Dendritic cell treated with granulocyte-macrophage colony-stimulating factor and Interleukin-4, amounts not matched to agents 40 ng/mL and 50 ng/mL, for 4 days (primary cell): ENCODE measurements at regions not wholly inside any gene's neighbourhood (a gene's known extent, or its start where the extent isn't known, plus 50 kb on each side); places are given as distances from the start of the nearest gene placed in this dataset.

Source experiments
- H3K27ac Mint-ChIP-seq: one replicate; pipeline ENCODE4 v1.8.0; 2022; ENCODE audit warnings: mild to moderate bottlenecking, mixed read lengths
- H3K27me3 Mint-ChIP-seq: one replicate; pipeline ENCODE4 v1.8.0; 2022; ENCODE audit warnings: mild to moderate bottlenecking, mixed read lengths
- H3K36me3 Mint-ChIP-seq: one replicate; pipeline ENCODE4 v1.8.0; 2022; ENCODE audit warnings: low read depth, mixed read lengths
- H3K4me1 Mint-ChIP-seq: one replicate; pipeline ENCODE4 v1.8.0; 2022; ENCODE audit warnings: low read depth, mixed read lengths
- H3K4me3 Mint-ChIP-seq: one replicate; pipeline ENCODE4 v1.8.0; 2022; ENCODE audit warnings: mild to moderate bottlenecking, moderate library complexity, mixed read lengths
- H3K9me3 Mint-ChIP-seq: one replicate; pipeline ENCODE4 v1.8.0; 2022; ENCODE audit warnings: mixed read lengths
- intact Hi-C: fragments of 100-400 bp; cut with micrococcal nuclease; formaldehyde crosslinking; loops from one replicate; pipeline ENCODE4 v1.15.0; 2022

DNA sequence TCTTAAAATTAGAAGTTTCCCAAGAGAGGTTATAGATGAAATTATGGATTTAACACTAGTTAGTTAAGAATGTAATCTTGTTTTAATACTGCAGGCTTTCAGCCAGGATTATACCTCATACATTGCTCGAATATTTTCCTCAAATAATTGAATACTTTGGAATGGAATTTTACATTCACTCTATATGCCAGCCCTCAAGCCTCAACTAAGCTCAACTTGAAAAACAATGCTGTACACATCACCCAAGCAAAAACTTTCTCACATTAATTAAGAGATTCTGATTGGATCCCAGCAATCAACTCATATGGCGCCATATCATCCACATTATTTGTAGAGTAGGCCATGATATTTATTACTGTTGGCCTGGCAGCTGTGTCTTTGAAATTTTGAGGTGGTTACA lies 710.7 kb upstream of the ADAMTS5 start:
- Mint-ChIP-seq H3K4me1 (no peaks in the 10 kb centered on the region), H3K4me3 (no peak overlapping the region), H3K27me3 (no peaks in the 10 kb centered on the region), H3K36me3 (no peaks in the 10 kb centered on the region), H3K9me3 (no peaks in the 10 kb centered on the region), H3K27ac (no peak overlapping the region)
- intact Hi-C loops = no loop called here

DNA sequence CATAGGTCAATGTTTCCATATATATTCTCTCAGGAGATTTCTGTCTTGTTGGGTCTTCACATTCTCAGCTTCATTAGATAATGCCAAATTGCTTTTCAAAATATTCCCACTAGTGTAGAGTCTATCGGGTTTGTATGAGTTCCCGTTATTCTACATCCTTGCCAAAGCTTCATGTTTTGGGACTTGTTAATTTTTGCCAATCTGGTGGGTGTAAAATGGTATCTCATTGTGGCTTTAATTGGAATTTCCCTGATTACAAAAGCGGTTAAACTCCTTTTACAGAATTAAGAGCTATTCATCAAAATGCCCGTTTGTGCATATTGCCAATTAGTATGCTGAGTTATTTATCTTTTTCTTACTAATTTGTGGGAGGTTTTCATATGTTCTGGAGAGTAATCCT lies 708.4 kb upstream of the ADAMTS5 start:
- intact Hi-C loops = no loop called here
- no peaks in the 10 kb centered on the region for H3K36me3 Mint-ChIP-seq
- no peaks in the 10 kb centered on the region for H3K4me1 Mint-ChIP-seq
- H3K27ac Mint-ChIP-seq = no peak overlapping the region
- H3K4me3 Mint-ChIP-seq = no peak overlapping the region
- no peaks in the 10 kb centered on the region for H3K9me3 Mint-ChIP-seq
- H3K27me3 Mint-ChIP-seq = no peaks in the 10 kb centered on the region

DNA sequence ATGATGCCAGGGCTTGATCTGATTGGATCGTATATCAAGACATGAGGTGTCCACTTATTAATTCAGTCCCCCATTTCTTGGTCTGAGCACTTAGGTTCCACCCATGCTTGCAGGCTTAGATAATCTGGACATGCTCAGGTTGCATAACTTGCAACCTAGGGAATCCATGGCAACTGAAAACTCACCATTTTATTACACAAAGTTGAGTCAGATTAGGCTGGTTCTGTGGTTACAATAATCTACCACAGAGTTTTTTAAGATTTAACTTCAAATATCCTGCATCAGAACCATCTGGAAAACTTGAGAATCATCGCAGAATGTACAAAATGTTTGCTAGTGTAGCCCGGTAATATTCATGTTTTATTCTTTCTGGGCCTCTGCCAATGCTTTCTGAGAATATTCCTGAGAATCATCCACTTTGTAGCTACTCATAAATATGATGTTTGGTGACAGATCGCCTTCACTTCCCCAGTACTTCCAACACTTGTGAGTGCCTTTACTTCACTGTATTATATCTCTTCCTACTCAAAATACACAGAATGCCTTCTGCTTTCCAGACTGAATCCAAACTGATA lies 707.2 kb upstream of the ADAMTS5 start:
- H3K27ac Mint-ChIP-seq = no peak overlapping the region
- no peaks in the 10 kb centered on the region for H3K36me3 Mint-ChIP-seq
- no peaks in the 10 kb centered on the region for H3K4me1 Mint-ChIP-seq
- no peak overlapping the region for H3K4me3 Mint-ChIP-seq
- H3K27me3 Mint-ChIP-seq = no peaks in the 10 kb centered on the region
- intact Hi-C loops = no loop called here
- H3K9me3 Mint-ChIP-seq = no peaks in the 10 kb centered on the region

DNA sequence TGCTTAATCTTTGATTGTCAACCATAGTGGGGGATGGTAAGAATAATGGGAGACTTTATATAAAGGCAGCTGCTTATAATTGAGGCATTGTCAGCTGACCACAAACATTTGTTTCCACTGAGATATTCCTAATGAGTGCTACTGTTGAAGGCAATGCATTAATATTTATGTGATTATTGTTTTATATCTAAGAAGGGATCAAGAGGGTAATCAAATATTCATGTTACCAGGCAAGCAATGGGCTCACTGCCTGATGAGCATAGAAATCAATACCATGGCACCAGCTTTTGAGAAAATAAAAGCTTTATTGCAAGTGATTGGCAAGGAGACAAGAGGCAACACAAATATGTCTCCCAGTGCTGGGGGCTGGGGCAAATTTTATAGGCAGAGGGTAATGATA lies 706.7 kb upstream of the ADAMTS5 start:
- Mint-ChIP-seq H3K4me3 (no peak overlapping the region), H3K36me3 (no peaks in the 10 kb centered on the region), H3K4me1 (no peaks in the 10 kb centered on the region), H3K27ac (no peak overlapping the region), H3K27me3 (no peaks in the 10 kb centered on the region), H3K9me3 (no peaks in the 10 kb centered on the region)
- intact Hi-C loops = no loop called here

DNA sequence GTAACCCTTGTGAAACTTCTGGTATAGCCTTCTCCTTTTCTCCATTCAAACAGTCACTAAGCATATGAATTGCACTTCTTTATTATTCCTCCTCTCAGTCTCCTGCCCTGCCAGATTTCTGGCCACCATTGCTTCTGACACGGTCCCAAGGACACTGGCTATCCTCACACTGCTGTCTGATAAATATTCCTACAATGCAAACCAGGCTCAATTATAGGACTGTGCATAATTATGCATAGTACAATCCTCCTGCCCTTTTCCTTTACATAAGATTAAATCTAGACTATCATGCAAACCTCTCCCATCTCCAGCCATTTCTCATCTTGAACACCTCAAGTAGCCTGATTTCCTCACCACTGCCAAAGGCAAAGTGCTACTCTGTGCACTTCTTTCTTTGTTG lies 704.3 kb upstream of the ADAMTS5 start:
- no peaks in the 10 kb centered on the region for H3K4me1 Mint-ChIP-seq
- no peak overlapping the region for H3K4me3 Mint-ChIP-seq
- no peaks in the 10 kb centered on the region for H3K27me3 Mint-ChIP-seq
- no peaks in the 10 kb centered on the region for H3K36me3 Mint-ChIP-seq
- H3K27ac Mint-ChIP-seq = no peak overlapping the region
- no peaks in the 10 kb centered on the region for H3K9me3 Mint-ChIP-seq
- intact Hi-C loops = no loop called here

DNA sequence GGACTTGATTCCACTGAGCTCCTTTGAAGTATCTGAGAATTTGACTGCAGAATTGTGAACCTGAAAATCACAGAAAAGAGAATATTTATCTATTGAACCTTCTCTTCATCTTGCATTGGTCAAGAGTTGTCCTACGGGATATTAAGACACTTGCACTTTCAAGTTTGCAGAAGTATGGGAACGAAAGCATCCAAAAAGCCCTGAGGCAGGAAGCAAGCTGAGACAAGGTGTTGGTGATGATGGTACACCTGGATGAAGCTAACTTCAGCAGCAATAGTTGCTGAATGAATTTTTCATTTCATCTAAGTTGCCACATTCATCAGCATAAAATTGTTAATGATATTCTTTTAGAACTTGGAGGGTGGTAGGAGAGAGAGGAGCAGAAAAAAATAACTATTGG lies 686.6 kb upstream of the ADAMTS5 start:
- intact Hi-C loops = no loop called here
- Mint-ChIP-seq H3K36me3 (no peaks in the 10 kb centered on the region), H3K4me1 (no peaks in the 10 kb centered on the region)

DNA sequence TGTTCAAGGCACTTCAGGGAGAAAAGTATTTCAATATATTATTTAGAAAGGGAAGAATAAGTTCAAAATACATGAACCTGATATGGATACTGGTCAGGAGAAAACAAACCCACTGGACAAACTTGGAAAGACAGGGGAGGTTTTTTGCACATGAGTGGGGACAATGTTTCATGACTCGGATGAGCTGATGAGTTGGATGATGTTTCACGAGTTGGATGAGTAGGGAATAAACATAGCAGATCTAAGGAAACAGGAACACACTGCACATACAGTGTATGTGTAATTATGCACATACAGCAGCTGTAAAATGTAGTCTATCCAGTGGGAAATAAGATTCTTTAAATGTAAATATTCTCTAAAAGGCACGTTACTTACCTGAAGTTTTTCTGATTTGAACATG lies 682.9 kb upstream of the ADAMTS5 start:
- Mint-ChIP-seq H3K4me1 (no peaks in the 10 kb centered on the region), H3K27ac (no peak overlapping the region), H3K36me3 (no peaks in the 10 kb centered on the region), H3K27me3 (no peaks in the 10 kb centered on the region), H3K4me3 (no peak overlapping the region), H3K9me3 (no peaks in the 10 kb centered on the region)
- intact Hi-C loops = no loop called here

More for the DNA sequence above, 686.6 kb upstream of the ADAMTS5 start:
- H3K27me3 Mint-ChIP-seq = no peaks in the 10 kb centered on the region
- no peak overlapping the region for H3K4me3 Mint-ChIP-seq
- no peak overlapping the region for H3K27ac Mint-ChIP-seq
- no peaks in the 10 kb centered on the region for H3K9me3 Mint-ChIP-seq

DNA sequence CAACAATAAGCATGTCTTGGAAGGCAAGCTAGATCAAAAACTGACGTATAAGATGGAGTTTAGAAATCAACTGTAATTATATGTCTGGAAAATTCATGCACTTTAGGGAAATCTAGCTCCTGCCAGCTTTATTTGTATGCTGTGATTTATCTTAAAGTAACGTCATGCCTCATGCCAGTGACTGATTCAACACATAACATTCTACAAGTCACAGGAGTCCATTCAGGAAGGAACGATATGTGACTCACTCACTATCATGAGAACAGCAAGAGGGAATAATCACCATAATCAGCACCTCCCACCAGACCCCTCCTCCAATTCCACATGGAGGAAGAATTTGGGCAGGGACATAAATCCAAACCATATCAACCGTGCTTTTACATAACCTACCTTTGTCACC lies 682.4 kb upstream of the ADAMTS5 start:
- Mint-ChIP-seq H3K4me1 (no peaks in the 10 kb centered on the region), H3K27ac (no peak overlapping the region), H3K36me3 (no peaks in the 10 kb centered on the region), H3K4me3 (no peak overlapping the region), H3K27me3 (no peaks in the 10 kb centered on the region), H3K9me3 (no peaks in the 10 kb centered on the region)
- intact Hi-C loops = no loop called here

DNA sequence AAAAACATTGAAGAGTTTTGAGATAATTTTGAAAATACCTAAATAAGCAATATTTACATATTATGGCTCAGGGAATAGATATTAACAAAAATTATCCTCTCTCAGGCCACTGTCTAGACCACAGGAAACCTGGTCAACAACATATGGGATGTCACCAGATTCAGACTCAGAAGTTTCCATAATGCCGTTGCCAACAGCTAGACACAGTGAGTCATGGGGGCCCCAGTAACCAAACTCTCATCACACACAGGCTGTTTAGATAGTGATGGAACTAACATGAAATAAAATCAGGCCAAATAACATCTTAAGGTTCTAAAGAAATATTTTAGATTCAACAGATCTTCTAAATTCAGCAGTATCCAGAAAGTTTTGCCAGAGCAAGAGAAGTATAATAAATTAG lies 681.7 kb upstream of the ADAMTS5 start:
- H3K4me3 Mint-ChIP-seq = no peak overlapping the region
- no peak overlapping the region for H3K27ac Mint-ChIP-seq

DNA sequence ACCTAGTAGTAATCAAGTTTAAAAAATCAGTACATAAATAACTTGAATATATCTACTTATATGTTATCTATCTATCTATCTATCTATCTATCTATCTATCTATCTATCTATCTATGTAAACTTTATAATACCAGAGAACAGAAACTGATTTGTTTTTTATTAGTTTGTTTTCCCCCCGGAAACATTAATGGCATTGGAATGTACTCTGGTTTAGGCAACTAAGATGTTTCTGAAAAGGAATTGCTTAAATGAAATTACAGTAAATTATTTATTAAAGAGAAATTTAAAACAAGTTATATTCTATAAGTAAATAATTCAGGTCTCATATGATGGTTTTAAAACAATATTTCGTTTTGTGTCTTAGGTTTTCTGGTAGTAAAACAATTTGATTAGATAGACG lies 681.0 kb upstream of the ADAMTS5 start:
- intact Hi-C loops = no loop called here
- Mint-ChIP-seq H3K9me3 (no peaks in the 10 kb centered on the region), H3K27me3 (no peaks in the 10 kb centered on the region), H3K4me1 (no peaks in the 10 kb centered on the region), H3K27ac (no peak overlapping the region), H3K36me3 (no peaks in the 10 kb centered on the region), H3K4me3 (no peak overlapping the region)

More for the DNA sequence above, 681.7 kb upstream of the ADAMTS5 start:
- intact Hi-C loops = no loop called here
- Mint-ChIP-seq H3K36me3 (no peaks in the 10 kb centered on the region), H3K4me1 (no peaks in the 10 kb centered on the region), H3K9me3 (no peaks in the 10 kb centered on the region), H3K27me3 (no peaks in the 10 kb centered on the region)

DNA sequence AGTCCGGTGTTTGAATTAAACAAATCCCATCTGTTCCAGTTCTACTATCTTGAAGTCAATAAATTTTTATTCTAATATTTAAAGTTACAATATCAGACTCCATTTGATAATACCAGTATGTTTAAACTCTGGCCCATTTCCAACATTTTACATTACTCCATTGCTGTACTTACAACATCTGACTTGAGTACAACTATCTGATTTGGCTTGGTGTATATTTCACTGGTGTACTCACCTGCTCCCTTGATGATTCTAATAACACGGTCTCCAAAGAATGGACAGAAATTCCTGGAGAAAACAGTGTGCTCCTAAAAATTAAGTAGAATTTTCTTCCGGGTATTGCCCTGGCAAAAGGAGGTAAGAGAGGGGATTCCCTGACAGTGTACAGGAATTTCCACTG lies 680.5 kb upstream of the ADAMTS5 start:
- no peaks in the 10 kb centered on the region for H3K9me3 Mint-ChIP-seq
- intact Hi-C loops = no loop called here
- H3K4me3 Mint-ChIP-seq = no peak overlapping the region
- H3K27ac Mint-ChIP-seq = no peak overlapping the region
- no peaks in the 10 kb centered on the region for H3K27me3 Mint-ChIP-seq
- no peaks in the 10 kb centered on the region for H3K4me1 Mint-ChIP-seq
- H3K36me3 Mint-ChIP-seq = no peaks in the 10 kb centered on the region

DNA sequence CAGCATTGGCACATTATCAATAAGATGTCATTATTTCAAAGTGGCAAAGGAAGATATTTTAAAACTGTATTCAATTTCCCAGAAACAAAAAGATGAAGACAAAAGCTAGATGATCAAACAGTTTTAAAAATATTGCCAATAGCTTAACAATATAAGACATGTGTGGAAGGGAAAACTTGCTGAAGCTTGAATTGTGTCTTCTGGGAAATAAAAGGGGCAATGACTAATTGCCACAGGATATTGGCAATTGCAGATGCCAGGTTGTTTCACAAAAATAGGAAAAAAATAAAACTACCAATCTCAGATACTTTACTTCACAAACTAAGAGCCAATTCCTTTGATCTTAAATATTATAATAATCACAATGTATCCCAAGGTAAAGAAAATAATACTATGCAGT lies 679.8 kb upstream of the ADAMTS5 start:
- Mint-ChIP-seq H3K9me3 (no peaks in the 10 kb centered on the region), H3K36me3 (no peaks in the 10 kb centered on the region), H3K4me1 (no peaks in the 10 kb centered on the region), H3K27ac (no peak overlapping the region), H3K4me3 (no peak overlapping the region), H3K27me3 (no peaks in the 10 kb centered on the region)
- intact Hi-C loops = no loop called here

DNA sequence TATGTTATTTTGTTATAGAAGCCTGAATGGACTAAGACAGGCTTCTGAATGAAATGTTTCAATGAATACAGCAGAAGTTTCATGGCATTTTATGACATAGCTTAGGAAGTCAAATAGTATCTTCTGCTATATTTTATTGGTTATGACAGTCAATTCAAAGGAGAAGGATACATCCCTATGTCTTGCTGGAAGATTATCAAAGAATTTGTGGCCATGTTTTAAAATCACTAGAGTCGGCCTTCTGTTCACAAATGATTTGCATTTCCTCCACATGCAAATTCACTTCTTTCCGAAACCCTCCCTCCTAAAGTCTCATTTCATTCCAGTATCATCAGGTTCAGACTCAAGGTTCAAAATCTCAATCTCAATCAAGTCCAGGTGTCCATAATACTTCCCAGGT lies 679.2 kb upstream of the ADAMTS5 start:
- no peaks in the 10 kb centered on the region for H3K4me1 Mint-ChIP-seq
- peaks cover 4% of the 10 kb centered on the region for H3K9me3 Mint-ChIP-seq
- intact Hi-C loops = no loop called here
- no peaks in the 10 kb centered on the region for H3K27me3 Mint-ChIP-seq
- H3K4me3 Mint-ChIP-seq = no peak overlapping the region
- H3K36me3 Mint-ChIP-seq = no peaks in the 10 kb centered on the region
- H3K27ac Mint-ChIP-seq = no peak overlapping the region

DNA sequence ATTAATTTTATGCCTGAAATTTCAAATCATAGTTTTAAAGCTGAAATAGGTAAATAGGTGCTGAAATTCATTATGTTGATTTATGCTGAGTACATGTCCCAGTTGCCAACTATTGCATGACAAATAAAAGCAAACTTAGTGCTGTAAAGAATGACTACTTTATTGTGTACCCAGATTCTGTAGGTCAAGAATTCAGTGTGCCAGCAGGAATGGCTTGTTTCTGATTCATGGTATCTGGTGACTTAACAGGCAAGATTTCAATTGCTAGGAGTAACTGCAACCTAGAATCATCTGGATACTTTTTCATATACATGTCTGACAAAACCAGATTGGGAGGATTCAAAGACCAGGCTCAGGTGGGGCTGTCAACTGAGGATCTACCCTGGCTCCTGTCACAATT lies 678.4 kb upstream of the ADAMTS5 start:
- Mint-ChIP-seq H3K9me3 (peaks cover 7% of the 10 kb centered on the region), H3K4me1 (no peaks in the 10 kb centered on the region), H3K27ac (no peak overlapping the region), H3K27me3 (no peaks in the 10 kb centered on the region), H3K4me3 (no peak overlapping the region), H3K36me3 (no peaks in the 10 kb centered on the region)
- intact Hi-C loops = no loop called here

DNA sequence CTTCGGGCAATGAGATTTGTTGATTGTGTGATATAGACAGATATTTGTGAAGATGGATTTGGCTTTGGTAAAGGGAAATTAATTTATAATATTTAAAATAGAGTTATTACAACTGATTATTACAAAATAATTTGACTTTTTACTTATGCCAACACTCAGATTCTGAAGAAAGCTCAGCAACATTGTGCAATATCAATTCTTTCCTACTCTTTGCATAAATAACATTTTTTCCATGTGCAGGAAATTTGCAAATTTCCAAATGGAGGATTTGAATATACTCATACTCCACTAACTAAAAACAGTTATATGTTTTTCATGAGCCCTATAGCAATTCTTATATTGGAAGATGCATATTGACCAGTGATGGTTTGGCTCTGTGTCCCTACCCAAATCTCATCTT lies 676.4 kb upstream of the ADAMTS5 start:
- no peaks in the 10 kb centered on the region for H3K4me1 Mint-ChIP-seq
- no peak overlapping the region for H3K27ac Mint-ChIP-seq
- no peak overlapping the region for H3K4me3 Mint-ChIP-seq
- H3K36me3 Mint-ChIP-seq = no peaks in the 10 kb centered on the region
- peaks cover 7% of the 10 kb centered on the region for H3K9me3 Mint-ChIP-seq
- H3K27me3 Mint-ChIP-seq = no peaks in the 10 kb centered on the region
- intact Hi-C loops = no loop called here
